AG04449 (cell line): ENCODE measurements at regions not wholly inside any gene's neighbourhood (a gene's known extent, or its start where the extent isn't known, plus 50 kb on each side); places are given as distances from the start of the nearest gene placed in this dataset.

ENCODE experiments used
- CTCF ChIA-PET: fragments of 350-600 bp; formaldehyde crosslinking; extraction: SDS; loops from one replicate; lab custom pipeline; 2021; ENCODE audit warnings: antibody characterized with exemption; lab: Yijun Ruan, JAX
- POLR2A ChIA-PET: fragments of 400-600, 350-600 bp; formaldehyde crosslinking; extraction: SDS; loops from one replicate; lab custom pipeline; 2020; ENCODE audit warnings: antibody characterized with exemption, inconsistent platforms; lab: Yijun Ruan, JAX
- DNase-seq: peaks from one replicate; pipeline ENCODE4 v3.0.0-alpha.2; 2010; ENCODE audit warnings: low read depth, low spot score
- H3K4me3 ChIP-seq: 2 replicates; pipeline ENCODE4 v1.5.1; 2011; ENCODE audit warnings: low read depth, mild to moderate bottlenecking, control low read depth, low read length
- TF ChIP-seq, protein P1 (sequence below): IDR thresholded peaks from one replicate; pipeline ENCODE4 v1.5.1; 2011; ENCODE audit warnings: mild to moderate bottlenecking, moderate library complexity, low read length, control low read depth, inconsistent platforms; ENCODE audit not compliant: insufficient read depth; ENCODE audit errors: missing control alignments

DNA sequence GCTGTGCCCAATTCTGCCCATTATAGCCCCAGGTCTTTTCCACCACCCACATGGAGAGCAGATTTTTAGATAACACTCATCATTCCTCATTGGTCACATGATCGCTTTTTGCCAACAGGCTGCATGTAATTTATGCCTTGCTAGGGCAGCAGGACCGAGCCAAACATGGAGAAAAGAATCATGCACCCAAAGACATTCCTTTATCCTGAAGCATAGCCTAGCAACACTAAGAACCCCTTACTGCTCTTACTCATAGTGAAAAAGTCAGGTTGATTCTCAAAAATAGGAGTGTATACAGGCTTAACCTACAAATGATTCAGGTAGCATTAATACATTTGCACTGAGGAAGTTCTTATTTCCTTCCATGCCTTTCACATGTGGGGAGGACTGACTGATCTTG, 765.5 kb downstream of the NLGN4Y start:
- CTCF ChIA-PET = no interaction called here
- POLR2A ChIA-PET = no interaction called here
- no peak for DNase-seq
- TF ChIP-seq, protein P1, sequence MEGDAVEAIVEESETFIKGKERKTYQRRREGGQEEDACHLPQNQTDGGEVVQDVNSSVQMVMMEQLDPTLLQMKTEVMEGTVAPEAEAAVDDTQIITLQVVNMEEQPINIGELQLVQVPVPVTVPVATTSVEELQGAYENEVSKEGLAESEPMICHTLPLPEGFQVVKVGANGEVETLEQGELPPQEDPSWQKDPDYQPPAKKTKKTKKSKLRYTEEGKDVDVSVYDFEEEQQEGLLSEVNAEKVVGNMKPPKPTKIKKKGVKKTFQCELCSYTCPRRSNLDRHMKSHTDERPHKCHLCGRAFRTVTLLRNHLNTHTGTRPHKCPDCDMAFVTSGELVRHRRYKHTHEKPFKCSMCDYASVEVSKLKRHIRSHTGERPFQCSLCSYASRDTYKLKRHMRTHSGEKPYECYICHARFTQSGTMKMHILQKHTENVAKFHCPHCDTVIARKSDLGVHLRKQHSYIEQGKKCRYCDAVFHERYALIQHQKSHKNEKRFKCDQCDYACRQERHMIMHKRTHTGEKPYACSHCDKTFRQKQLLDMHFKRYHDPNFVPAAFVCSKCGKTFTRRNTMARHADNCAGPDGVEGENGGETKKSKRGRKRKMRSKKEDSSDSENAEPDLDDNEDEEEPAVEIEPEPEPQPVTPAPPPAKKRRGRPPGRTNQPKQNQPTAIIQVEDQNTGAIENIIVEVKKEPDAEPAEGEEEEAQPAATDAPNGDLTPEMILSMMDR = no peak
- no peak overlapping the region for H3K4me3 ChIP-seq

GRCh38 chrY:15292881-15293280, 768.6 kb downstream of the NLGN4Y start:
- POLR2A ChIA-PET = no interaction called here

DNA sequence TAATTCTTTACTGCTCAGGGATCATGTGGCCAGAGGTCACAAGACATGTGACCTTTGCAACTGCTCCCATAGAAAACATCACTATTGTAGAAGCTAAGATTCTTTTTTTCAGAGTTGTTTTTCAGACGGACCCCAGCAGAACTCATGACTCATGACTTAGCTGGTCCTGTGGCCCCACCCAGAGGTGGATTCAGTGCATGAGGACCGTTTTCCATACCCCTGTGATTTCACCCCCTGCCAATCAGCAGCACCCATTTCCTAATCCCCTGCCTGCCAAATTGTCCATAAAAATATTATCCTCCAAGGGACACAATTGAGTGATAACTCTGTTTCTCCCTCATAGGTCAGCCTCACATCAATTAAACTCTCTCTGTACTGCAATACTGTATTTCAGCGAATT, 777.5 kb downstream of the NLGN4Y start:
- H3K4me3 ChIP-seq = no peak overlapping the region
- DNase-seq = no peak
- ChIA-PET POLR2A (no interaction called here), CTCF (no interaction called here)
- TF ChIP-seq, protein P1 = no peak

More at GRCh38 chrY:15292881-15293280, 768.6 kb downstream of the NLGN4Y start:
- CTCF ChIA-PET = no interaction called here
- no peak overlapping the region for H3K4me3 ChIP-seq
- DNase-seq = no peak
- TF ChIP-seq, protein P1 = no peak

- H3K4me3 ChIP-seq = no peak overlapping the region
- POLR2A ChIA-PET = no interaction called here
- no peak for DNase-seq
- TF ChIP-seq, protein P1 = no peak
- CTCF ChIA-PET = no interaction called here
These were observed 787.8 kb downstream of the NLGN4Y start for GRCh38 chrY:15312166-15312565.

- H3K4me3 ChIP-seq = no peak overlapping the region
- ChIA-PET CTCF (no interaction called here), POLR2A (no interaction called here)
- TF ChIP-seq, protein P1 = no peak
- no peak for DNase-seq
These were observed 799.9 kb downstream of the NLGN4Y start for GRCh38 chrY:15324189-15324588.

- ChIA-PET POLR2A (no interaction called here), CTCF (no interaction called here)
- no peak for DNase-seq
- H3K4me3 ChIP-seq = no peak overlapping the region
- TF ChIP-seq, protein P1 = no peak
These were observed 800.9 kb downstream of the NLGN4Y start for GRCh38 chrY:15325201-15325600.

DNA sequence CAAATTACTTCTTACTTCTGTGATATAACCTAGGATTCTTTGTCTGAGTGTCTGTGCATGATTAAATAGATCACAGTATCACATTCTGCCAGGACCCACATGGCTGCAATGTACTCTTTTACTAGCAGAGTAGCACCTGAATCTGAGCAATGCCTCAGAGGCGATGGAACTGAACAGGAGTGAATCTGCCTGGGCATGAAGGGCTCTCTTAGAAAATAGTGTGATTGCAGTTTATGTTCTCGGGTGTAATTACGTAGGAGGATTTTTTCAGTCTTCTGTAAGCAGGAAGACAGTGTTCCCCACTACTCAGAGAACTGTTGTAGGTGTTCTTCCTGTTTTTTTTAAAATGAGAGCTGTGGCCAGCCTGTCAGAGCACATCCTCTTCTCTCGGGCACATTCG, 802.3 kb downstream of the NLGN4Y start:
- TF ChIP-seq, protein P1 = no peak
- ChIA-PET CTCF (no interaction called here), POLR2A (no interaction called here)
- H3K4me3 ChIP-seq = no peak overlapping the region
- DNase-seq = no peak
